SU-DHL-6 (cell line): ENCODE measurements at regions not wholly inside any gene's neighbourhood (a gene's known extent, or its start where the extent isn't known, plus 50 kb on each side); places are given as distances from the start of the nearest gene placed in this dataset.

Experiments
- CTCF ChIP-seq: fragments of 200-600 bp; sonication (generic); IDR thresholded peaks from one replicate; pipeline ENCODE4 v1.5.1; 2017; ENCODE audit warnings: antibody characterized with exemption, mild to moderate bottlenecking, low read length, moderate library complexity; ENCODE audit not compliant: insufficient read depth, poor library complexity, severe bottlenecking
- EZH2phosphoT487 ChIP-seq: fragments of 200-600 bp; sonication (generic), shearing (Covaris generic); conservative IDR thresholded peaks from 2 replicates; pipeline ENCODE4 v1.6.1; 2018; ENCODE audit warnings: mild to moderate bottlenecking, antibody characterized with exemption, low read length, moderate library complexity, mixed read lengths

- TF ChIP-seq CTCF: no peak
- no peak for TF ChIP-seq EZH2phosphoT487
Observed at GRCh38 chr2:122982936-122983335, 1042.2 kb upstream of the CNTNAP5 start.
